ENCODE measurements at regions not wholly inside any gene's neighbourhood (a gene's known extent, or its start where the extent isn't known, plus 50 kb on each side); places are given as distances from the start of the nearest gene placed in this dataset.

DNA sequence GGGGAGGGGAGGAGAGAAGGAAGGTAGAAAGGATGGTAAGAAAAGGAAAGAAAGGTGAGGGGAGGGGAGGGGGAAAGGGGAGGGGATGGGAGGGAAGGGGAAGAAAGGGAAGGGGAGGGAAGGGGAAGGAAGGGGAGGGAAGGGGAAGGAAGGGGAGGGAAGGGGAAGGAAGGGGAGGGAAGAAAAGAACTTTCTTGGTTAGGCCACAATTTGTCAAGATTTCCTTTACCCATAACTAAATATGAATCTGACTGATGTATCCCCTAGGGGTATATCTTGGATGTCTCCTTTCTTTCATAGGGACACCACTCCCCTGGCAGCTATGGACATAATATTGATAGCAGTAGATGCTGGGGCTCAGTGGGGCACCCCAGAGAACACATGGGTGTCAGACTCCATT, 54.4 kb upstream of the PRELP start:
- Histone ChIP-seq H3K79me2 (ENCODE audit: insufficient read depth, low read length) (no peaks in the 10 kb centered on the region), H3K56ac (ENCODE audit: insufficient read length, low read depth, low read length) (no peak overlapping the region), H2BK15ac (ENCODE audit: low read depth, low read length) (no peak overlapping the region), H3K4ac (ENCODE audit: low read depth, low read length) (no peak overlapping the region), H3K4me1 (ENCODE audit: insufficient read depth, low read length) (no peaks in the 10 kb centered on the region), H3K27ac (ENCODE audit: insufficient read length, low read depth, low read length) (no peak overlapping the region), H3K23ac (ENCODE audit: insufficient read length, low read depth, low read length) (no peak overlapping the region), H3K9ac (ENCODE audit: extremely low read depth, insufficient read length, low read length) (no peak overlapping the region), H4K5ac (ENCODE audit: insufficient read length, low read depth, low read length) (no peak overlapping the region), H2BK5ac (ENCODE audit: insufficient read length, low read length) (no peak overlapping the region), H2BK20ac (ENCODE audit: low read depth, low read length, poor library complexity, severe bottlenecking) (no peak overlapping the region), H2BK120ac (ENCODE audit: low read depth, low read length, poor library complexity, severe bottlenecking) (no peak overlapping the region), H2BK12ac (ENCODE audit: insufficient read length, low read depth, low read length) (no peak overlapping the region), H3K79me1 (ENCODE audit: insufficient read depth, low read depth, low read length, poor library complexity, severe bottlenecking) (no peaks in the 10 kb centered on the region), H3K18ac (ENCODE audit: insufficient read length, low read depth, low read length) (no peak overlapping the region), H3T11ph (ENCODE audit: low read length) (no peak overlapping the region), H4K20me1 (ENCODE audit: control insufficient read depth, insufficient read depth, insufficient read length) (no peaks in the 10 kb centered on the region), H4K91ac (ENCODE audit: insufficient read length, low read depth, low read length) (no peak overlapping the region), H2AK5ac (ENCODE audit: insufficient read length, low read length) (no peak overlapping the region), H3K23me2 (ENCODE audit: insufficient read length, low read depth, low read length, poor library complexity, severe bottlenecking) (no peaks in the 10 kb centered on the region), H3K14ac (ENCODE audit: insufficient read depth, low read length) (no peak overlapping the region), H3K4me2 (ENCODE audit: insufficient read depth, insufficient read length, low read length) (no peak overlapping the region), H3K27me3 (ENCODE audit: insufficient read depth, low read length) (no peaks in the 10 kb centered on the region), H2AFZ (ENCODE audit: low read length) (no peak overlapping the region), H4K8ac (replicated peaks; ENCODE audit: insufficient read length, low read depth, low read length) (no peak overlapping the region), H3K9me3 (ENCODE audit: control insufficient read depth, low read depth, low read length) (no peaks in the 10 kb centered on the region)
- Mint-ChIP-seq H3K4me1 (peaks cover 10 to 11% of the 10 kb centered on the region in 2 experiments), H3K9me3 (peaks cover 0 to 3% of the 10 kb centered on the region in 2 experiments; a peak in 2 of 5 replicates), H3K27ac (no peak overlapping the region), H3K36me3 (ENCODE audit: insufficient read depth in 1 of 3, low read depth in 3 of 3) (no peaks in the 10 kb centered on the region), H3K27me3 (ENCODE audit: low read depth) (peaks cover 22% of the 10 kb centered on the region), H3K4me3 (no peak overlapping the region)
- TF ChIP-seq, protein P1, sequence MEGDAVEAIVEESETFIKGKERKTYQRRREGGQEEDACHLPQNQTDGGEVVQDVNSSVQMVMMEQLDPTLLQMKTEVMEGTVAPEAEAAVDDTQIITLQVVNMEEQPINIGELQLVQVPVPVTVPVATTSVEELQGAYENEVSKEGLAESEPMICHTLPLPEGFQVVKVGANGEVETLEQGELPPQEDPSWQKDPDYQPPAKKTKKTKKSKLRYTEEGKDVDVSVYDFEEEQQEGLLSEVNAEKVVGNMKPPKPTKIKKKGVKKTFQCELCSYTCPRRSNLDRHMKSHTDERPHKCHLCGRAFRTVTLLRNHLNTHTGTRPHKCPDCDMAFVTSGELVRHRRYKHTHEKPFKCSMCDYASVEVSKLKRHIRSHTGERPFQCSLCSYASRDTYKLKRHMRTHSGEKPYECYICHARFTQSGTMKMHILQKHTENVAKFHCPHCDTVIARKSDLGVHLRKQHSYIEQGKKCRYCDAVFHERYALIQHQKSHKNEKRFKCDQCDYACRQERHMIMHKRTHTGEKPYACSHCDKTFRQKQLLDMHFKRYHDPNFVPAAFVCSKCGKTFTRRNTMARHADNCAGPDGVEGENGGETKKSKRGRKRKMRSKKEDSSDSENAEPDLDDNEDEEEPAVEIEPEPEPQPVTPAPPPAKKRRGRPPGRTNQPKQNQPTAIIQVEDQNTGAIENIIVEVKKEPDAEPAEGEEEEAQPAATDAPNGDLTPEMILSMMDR (conservative IDR thresholded peaks at IDR 0.05) = no peak
- DNase-seq = no peak

All from H9 (cell line).